Muscle layer of colon (tissue), 2 donors: ENCODE measurements at regions not wholly inside any gene's neighbourhood (a gene's known extent, or its start where the extent isn't known, plus 50 kb on each side); places are given as distances from the start of the nearest gene placed in this dataset.

ENCODE experiments used
- H3K27ac ChIP-seq: one replicate; pipeline ENCODE4 v1.7.0; 2013; ENCODE audit warnings: low read depth, mild to moderate bottlenecking, low read length, moderate library complexity
- H3K27me3 ChIP-seq, 2 donors: one replicate each; pipeline ENCODE4 v1.7.0; 2013; ENCODE audit warnings: low read length in 2 of 2, mild to moderate bottlenecking in 2 of 2; ENCODE audit not compliant: insufficient read depth in 2 of 2, control insufficient read depth in 1 of 2
- H3K36me3 ChIP-seq: one replicate; pipeline ENCODE4 v1.7.0; 2013; ENCODE audit warnings: mild to moderate bottlenecking, low read length; ENCODE audit not compliant: insufficient read depth
- H3K4me1 ChIP-seq: one replicate; pipeline ENCODE4 v1.7.0; 2013; ENCODE audit warnings: mild to moderate bottlenecking, low read length; ENCODE audit not compliant: insufficient read depth
- H3K4me3 ChIP-seq, 2 donors: one replicate each; pipeline ENCODE4 v1.7.0; 2013; ENCODE audit warnings: low read length in 2 of 2, low read depth in 1 of 2, mild to moderate bottlenecking in 1 of 2, moderate library complexity in 1 of 2
- H3K9ac ChIP-seq: one replicate; pipeline ENCODE4 v1.7.0; 2013; ENCODE audit warnings: low read length
- H3K9me3 ChIP-seq: one replicate; pipeline ENCODE4 v1.7.0; 2013; ENCODE audit warnings: mild to moderate bottlenecking, low read length
- donor health status: abdominal sarcoma.
- donor health status: Adenocarcinoma of cecum.

DNA sequence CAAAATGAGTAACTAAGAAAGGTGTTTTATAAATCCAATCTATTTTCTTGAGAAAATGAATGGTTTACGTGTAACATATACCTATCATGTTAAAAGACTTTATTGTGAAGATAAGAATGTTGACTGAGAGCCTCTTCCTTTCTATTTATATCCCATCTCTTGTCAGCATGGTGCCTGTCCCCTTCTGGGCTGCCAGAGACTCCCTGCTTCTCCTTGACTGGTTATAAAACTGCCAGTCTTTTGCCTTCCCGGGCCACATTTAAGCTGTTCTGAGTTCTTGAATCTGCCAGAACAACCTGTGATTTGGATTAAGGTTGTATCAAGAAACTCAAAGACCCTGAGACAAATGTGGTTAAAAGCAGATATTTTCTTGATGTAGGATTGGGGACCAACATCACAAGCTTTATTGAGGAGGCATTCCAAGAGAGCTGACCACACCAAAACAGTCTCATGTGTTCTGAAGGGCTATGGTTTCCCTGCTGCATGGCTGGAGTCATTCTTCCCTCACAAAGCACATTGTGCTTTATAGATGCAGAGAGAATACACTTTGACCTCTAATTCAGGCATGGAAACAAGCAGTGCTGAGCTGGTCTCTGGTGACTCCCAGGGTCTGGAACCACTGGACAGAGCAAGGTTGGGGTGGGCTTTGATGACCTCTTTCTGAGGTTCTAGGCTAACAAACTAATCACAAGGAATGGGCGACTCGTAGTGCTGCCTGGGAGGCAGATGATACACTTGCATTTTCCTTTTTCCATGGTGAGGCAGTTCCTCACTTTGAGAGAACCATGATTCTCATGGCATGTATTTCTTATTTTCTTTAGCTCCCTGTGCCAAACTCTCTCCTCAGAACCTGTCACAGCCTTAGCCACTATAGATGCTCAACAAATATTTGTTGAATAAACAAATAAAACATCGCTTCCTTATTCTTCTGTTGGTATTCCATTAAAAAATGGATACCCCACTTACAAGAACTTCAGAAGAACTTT, 205.0 kb upstream of the PREP start:
- peaks cover 15% of the 10 kb centered on the region for H3K4me1 ChIP-seq
- H3K9ac ChIP-seq = no peak overlapping the region
- no peaks in the 10 kb centered on the region for H3K27me3 ChIP-seq
- H3K9me3 ChIP-seq = no peaks in the 10 kb centered on the region
- H3K27ac ChIP-seq = no peak overlapping the region
- H3K36me3 ChIP-seq = no peaks in the 10 kb centered on the region
- no peak overlapping the region for H3K4me3 ChIP-seq

DNA sequence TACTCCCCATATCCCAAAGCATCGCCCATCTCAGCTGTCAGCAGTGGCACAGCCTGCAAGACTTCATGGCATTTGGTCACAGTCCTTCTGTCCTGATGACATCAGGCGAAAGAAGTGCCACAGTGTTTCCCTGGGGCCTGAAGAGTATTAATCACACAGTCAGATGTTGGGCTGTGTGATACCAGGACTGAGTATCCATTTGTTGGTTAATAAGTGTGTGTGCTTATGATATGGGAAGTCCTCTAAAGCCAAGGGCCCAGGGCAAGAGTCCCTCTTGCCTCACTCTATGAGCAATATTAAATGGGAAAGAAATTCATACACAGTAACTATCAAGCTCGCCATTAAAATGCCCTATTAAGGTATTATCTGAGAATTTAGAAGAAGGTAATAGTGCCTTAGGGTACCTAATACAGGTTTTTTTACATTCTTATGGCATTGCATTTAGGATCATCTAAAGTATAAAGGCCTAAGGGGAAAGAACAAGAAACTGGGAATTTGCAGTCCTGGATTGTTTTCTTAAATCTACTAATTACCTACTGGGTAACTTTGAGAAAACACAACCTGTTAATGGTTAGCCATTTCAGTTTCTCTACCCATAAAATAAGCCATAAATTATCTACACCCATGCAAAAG, 204.1 kb upstream of the PREP start:
- H3K4me1 ChIP-seq = peaks cover 16% of the 10 kb centered on the region
- H3K27me3 ChIP-seq = no peaks in the 10 kb centered on the region
- H3K27ac ChIP-seq = no peak overlapping the region
- no peaks in the 10 kb centered on the region for H3K9me3 ChIP-seq
- no peaks in the 10 kb centered on the region for H3K36me3 ChIP-seq
- no peak overlapping the region for H3K9ac ChIP-seq
- H3K4me3 ChIP-seq = no peak overlapping the region

DNA sequence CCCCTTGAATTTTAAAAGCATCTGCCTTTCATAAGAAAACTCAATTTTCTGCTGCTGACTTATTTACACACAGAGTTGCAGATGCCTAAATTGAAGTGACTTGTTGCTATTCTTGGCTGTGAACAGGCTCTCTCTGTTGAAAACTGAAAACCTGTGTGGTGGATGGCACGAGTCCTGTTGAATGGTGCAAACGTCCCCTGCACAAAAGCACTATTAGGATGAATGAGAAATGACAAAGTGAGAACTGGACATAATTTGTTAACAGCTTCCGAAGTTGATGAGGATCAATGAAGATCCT, 201.7 kb upstream of the PREP start:
- no peak overlapping the region for H3K4me3 ChIP-seq
- no peaks in the 10 kb centered on the region for H3K27me3 ChIP-seq
- peaks cover 29% of the 10 kb centered on the region for H3K4me1 ChIP-seq
- H3K9me3 ChIP-seq = no peaks in the 10 kb centered on the region
- no peaks in the 10 kb centered on the region for H3K36me3 ChIP-seq
- H3K9ac ChIP-seq = no peak overlapping the region
- no peak overlapping the region for H3K27ac ChIP-seq

DNA sequence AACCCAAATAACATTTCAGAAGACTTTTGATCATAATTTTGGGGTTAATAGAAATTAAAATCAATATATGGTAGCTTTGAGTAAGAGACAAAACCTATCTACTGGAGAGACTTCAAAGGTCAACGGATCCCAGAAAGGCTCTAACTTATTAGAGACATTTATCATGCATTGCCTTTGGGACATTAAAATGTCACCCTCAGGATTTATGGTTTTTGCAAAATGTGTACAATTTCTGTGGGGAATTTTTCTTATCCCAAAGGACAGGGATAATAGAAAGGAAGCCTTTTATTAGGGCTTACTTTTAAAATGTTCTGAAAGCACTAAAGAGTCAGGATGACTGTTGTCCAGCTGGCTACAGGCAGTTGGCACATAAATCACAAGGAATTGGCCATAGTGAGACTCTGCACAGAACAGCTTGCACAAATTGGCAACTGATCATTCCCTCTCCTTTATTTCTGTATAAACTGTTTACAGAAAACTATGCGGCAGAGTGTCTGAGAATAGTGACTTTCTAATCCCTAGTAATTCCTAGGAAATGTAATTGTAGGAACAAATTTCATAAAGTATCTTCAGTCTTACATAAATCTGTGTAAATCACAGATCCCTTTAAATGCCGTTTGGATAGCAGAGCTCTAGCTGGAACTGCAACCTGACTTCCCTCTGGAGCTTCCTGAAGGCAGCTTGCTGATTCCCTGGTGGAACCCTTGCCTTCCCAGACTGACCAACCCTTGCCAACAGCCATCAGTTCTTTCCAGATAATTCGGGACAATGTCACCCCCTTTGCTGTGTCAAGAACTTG, 201.1 kb upstream of the PREP start:
- Histone ChIP-seq H3K27me3 (no peaks in the 10 kb centered on the region), H3K36me3 (no peaks in the 10 kb centered on the region), H3K9ac (no peak overlapping the region), H3K27ac (no peak overlapping the region), H3K4me3 (no peak overlapping the region), H3K4me1 (peaks cover 29% of the 10 kb centered on the region), H3K9me3 (no peaks in the 10 kb centered on the region)

DNA sequence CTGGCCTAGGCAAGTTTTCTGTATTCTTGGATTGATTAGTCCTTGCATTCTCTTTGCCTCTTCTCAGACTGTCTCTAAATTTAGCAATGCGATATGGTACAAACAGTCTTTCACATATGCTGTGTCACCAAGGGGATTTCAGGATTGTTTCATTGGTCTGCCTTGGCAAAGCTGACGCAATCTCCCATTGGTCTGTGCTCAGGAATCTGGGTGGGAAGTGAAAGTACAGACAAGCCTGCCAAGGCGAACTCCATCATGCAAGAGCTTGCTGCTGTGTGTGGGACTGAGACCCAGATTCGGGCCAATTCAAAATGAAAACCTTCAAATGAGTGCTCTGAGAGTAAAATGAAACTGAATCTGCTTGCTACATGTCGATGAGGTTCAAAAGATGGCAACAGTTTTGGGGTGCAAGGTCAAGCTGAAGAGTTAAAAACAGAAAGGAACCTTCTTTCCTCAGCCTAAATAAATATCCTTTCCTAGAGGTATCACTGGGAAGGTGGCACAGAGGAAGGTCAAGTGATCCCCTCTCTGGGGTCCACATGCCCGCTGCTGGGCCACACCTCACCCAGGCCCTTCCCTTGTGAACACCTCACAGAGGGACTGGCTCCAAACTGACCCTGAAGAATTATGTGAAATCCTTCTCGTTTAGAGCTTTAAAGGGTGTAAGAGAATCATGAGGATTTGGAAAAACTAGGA, 198.8 kb upstream of the PREP start:
- H3K27ac ChIP-seq = peak overlapping the region; percentile 29
- no peak overlapping the region for H3K4me3 ChIP-seq
- no peaks in the 10 kb centered on the region for H3K9me3 ChIP-seq
- H3K27me3 ChIP-seq = no peaks in the 10 kb centered on the region
- H3K36me3 ChIP-seq = no peaks in the 10 kb centered on the region
- H3K4me1 ChIP-seq = peaks cover 29% of the 10 kb centered on the region
- H3K9ac ChIP-seq = no peak overlapping the region

DNA sequence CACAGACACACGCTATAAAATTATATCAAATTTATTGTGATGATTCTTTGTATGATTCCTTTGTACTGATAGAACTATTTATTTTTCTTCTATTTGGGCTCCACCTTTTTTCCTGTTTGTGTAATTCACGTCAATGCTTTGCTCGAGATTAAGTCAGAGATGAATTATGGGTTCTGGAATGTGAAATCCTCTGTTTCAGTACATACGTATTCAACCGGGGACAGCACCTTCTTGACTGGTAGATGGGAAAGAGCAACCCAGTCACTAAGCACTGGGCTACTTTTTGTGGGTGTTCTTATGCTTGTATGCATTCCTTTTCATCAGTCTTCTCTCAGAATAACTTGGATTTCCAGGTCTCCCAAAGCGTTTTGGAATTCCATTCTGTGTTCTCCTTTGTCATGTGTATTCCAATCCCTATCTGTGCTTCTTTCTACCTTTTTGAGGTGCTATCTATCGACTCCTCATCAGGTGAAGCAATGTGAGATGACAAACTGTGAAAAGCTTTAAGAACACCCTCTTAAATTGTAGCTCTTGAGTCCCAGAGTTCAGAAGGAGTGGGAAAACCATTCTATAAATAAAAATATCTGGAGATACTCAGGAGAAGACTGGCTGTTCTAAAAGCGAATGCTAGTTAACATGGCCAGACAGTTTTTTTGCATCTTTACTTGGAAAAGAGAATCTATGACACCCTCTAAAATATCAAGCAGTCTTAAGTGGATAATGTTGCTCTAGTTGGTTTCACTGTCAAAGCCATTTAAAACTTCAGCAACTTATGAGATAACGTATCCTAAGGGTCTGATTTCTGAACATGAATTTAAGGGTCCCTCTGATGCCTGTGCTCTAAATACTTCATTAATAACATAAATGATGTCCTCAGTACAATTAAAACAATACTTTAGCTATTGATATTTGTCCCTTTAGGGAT, 197.7 kb upstream of the PREP start:
- H3K4me1 ChIP-seq = peaks cover 29% of the 10 kb centered on the region
- no peak overlapping the region for H3K9ac ChIP-seq
- H3K27me3 ChIP-seq = no peaks in the 10 kb centered on the region
- no peak overlapping the region for H3K27ac ChIP-seq
- H3K9me3 ChIP-seq = no peaks in the 10 kb centered on the region
- H3K36me3 ChIP-seq = no peaks in the 10 kb centered on the region
- no peak overlapping the region for H3K4me3 ChIP-seq

DNA sequence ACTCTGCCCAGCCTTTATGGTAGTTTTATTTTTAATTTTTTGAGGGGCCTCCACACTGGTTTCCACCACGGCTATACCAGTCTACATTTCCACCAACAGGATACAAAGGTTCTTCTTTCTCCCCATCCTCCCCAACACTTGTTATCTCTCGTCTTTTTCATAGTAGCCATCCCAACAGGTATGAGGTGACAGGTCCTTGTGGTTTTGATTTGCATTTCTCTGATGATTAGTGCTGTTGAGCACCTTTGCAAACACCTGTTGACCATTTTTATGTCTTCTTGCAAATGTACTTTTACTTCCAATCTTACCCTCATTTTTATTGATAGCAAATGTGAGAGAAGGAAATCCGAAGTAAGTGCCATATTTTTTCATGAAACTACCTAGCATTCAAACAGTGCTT, 195.4 kb upstream of the PREP start:
- Histone ChIP-seq H3K9me3 (no peaks in the 10 kb centered on the region), H3K9ac (no peak overlapping the region), H3K36me3 (no peaks in the 10 kb centered on the region), H3K27me3 (no peaks in the 10 kb centered on the region), H3K4me1 (peaks cover 14% of the 10 kb centered on the region), H3K4me3 (no peak overlapping the region), H3K27ac (no peak overlapping the region)

DNA sequence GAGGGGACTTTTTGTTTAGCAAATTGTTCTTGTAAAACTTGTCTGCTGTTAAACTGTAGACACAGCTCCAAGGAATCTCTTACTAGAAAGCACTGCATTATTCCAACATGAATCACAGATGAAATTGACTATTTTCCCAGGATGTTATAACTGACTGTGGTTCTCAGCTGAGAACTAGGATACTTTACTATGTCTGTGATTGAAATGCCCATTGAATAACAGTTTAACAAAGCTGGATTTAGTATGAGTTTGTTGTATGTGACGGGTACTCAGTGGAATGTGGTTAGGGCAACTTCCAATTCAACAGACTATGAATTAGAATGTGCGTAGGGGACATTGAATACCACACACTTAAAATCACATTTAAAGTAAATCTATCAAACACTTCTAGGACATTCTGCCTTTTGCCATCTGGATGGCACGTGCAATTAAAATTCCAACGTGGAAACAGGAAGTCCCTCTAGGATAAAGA, 193.4 kb upstream of the PREP start:
- Histone ChIP-seq H3K4me3 (no peak overlapping the region), H3K4me1 (peaks cover 6% of the 10 kb centered on the region), H3K9ac (no peak overlapping the region), H3K9me3 (no peaks in the 10 kb centered on the region), H3K27ac (no peak overlapping the region), H3K27me3 (no peaks in the 10 kb centered on the region), H3K36me3 (no peaks in the 10 kb centered on the region)

DNA sequence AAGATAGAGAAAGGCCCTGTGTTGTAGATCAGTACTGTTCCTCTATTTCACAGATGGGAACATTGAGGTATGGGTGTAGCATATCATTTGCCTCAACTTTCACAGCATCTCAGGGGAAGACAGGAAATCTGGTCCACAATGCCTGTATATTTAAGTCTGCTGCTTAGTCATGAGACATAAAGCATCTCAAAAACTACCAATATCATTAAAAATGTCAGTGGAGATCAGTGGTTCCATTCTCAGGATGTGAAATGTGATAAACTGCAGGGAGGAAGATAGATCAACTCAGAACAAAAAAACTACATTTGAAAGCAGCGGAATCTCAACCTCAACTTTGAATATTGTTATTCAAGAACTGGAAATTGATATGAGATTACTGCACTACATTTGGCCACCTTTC, 192.9 kb upstream of the PREP start:
- H3K27me3 ChIP-seq = no peaks in the 10 kb centered on the region
- H3K36me3 ChIP-seq = no peaks in the 10 kb centered on the region
- no peak overlapping the region for H3K27ac ChIP-seq
- H3K9ac ChIP-seq = no peak overlapping the region
- no peak overlapping the region for H3K4me3 ChIP-seq
- H3K4me1 ChIP-seq = peaks cover 1% of the 10 kb centered on the region
- no peaks in the 10 kb centered on the region for H3K9me3 ChIP-seq

DNA sequence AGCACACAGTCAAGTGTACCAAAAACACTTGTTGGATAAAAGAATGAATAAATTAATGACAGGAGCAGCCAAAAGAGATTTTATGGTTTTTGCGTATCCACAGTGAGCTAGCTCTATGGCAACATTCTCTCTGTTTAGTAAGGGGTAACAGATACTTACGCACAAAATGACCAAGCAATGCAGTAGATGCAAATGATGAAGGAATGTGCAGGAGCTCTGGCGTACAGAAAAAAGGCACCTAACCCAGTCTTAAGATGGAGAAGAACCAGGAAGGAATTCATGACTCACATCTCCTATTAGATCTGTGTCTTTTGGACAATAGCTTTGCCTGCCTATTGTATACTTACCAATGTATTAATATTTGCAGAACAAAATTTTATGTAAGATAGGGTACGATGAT, 191.9 kb upstream of the PREP start:
- H3K9me3 ChIP-seq = no peaks in the 10 kb centered on the region
- H3K27ac ChIP-seq = no peak overlapping the region
- H3K36me3 ChIP-seq = no peaks in the 10 kb centered on the region
- no peak overlapping the region for H3K9ac ChIP-seq
- H3K27me3 ChIP-seq = no peaks in the 10 kb centered on the region
- no peaks in the 10 kb centered on the region for H3K4me1 ChIP-seq
- no peak overlapping the region for H3K4me3 ChIP-seq
